ENCODE measurements at regions not wholly inside any gene's neighbourhood (a gene's known extent, or its start where the extent isn't known, plus 50 kb on each side); places are given as distances from the start of the nearest gene placed in this dataset.

GRCh38 chr3:21229426-21230135 is 521.4 kb downstream of the ZNF385D start:
- no peak overlapping the region for H2AFZ ChIP-seq (ENCODE audit: low read depth, low read length)

GRCh38 chr3:21226086-21226485 is 524.9 kb downstream of the ZNF385D start:
- Histone ChIP-seq H3K4me3 (ENCODE audit: low read length) (no peak overlapping the region), H3K79me2 (replicated peaks; ENCODE audit: insufficient read depth, low read length) (no peaks in the 10 kb centered on the region), H3K27me3 (ENCODE audit: insufficient read depth, low read depth, low read length) (no peaks in the 10 kb centered on the region), H3K9ac (ENCODE audit: low read length) (no peak overlapping the region), H3K36me3 (ENCODE audit: insufficient read depth, low read length) (no peaks in the 10 kb centered on the region), H3K9me2 (ENCODE audit: insufficient read depth, low read length) (no peaks in the 10 kb centered on the region), H2AFZ (ENCODE audit: low read depth, low read length) (no peak overlapping the region), H3F3A (ENCODE audit: insufficient read depth, low read length, poor library complexity, severe bottlenecking) (no peaks in the 10 kb centered on the region), H3K4me2 (ENCODE audit: low read length) (no peak overlapping the region), H3K27ac (ENCODE audit: low read length) (no peak overlapping the region), H3K9me3 (ENCODE audit: low read length) (no peaks in the 10 kb centered on the region), H4K20me1 (ENCODE audit: insufficient read depth) (no peaks in the 10 kb centered on the region)
- TF ChIP-seq MXI1 (conservative IDR thresholded peaks at IDR 0.05; ENCODE audit: poor library complexity, severe bottlenecking) (no peak), REST (IDR thresholded peaks at IDR 0.05; ENCODE audit: borderline replicate concordance) (no peak), EP300 (conservative IDR thresholded peaks at IDR 0.05; ENCODE audit: poor library complexity, severe bottlenecking) (no peak), RAD21 (conservative IDR thresholded peaks at IDR 0.05) (no peak), SMC3 (conservative IDR thresholded peaks at IDR 0.05; ENCODE audit: poor library complexity) (no peak), POLR2AphosphoS5 (IDR thresholded peaks at IDR 0.05) (no peak), EZH2 (IDR thresholded peaks at IDR 0.05; ENCODE audit: borderline replicate concordance, insufficient read depth, low read length, poor library complexity, severe bottlenecking) (no peak)

More at GRCh38 chr3:21229426-21230135, 521.4 kb downstream of the ZNF385D start:
- Histone ChIP-seq H3K9me3 (ENCODE audit: low read length) (no peaks in the 10 kb centered on the region), H3K4me2 (ENCODE audit: low read length) (no peak overlapping the region), H3K9me2 (ENCODE audit: insufficient read depth, low read length) (no peaks in the 10 kb centered on the region), H3K9ac (ENCODE audit: low read length) (no peak overlapping the region), H3K27me3 (ENCODE audit: insufficient read depth, low read depth, low read length) (no peaks in the 10 kb centered on the region), H3K36me3 (ENCODE audit: insufficient read depth, low read length) (no peaks in the 10 kb centered on the region), H3K79me2 (replicated peaks; ENCODE audit: insufficient read depth, low read length) (no peaks in the 10 kb centered on the region), H4K20me1 (ENCODE audit: insufficient read depth) (no peaks in the 10 kb centered on the region), H3K4me3 (ENCODE audit: low read length) (no peak overlapping the region), H3K27ac (ENCODE audit: low read length) (no peak overlapping the region), H3F3A (ENCODE audit: insufficient read depth, low read length, poor library complexity, severe bottlenecking) (no peaks in the 10 kb centered on the region)
- TF ChIP-seq TAF1 (IDR thresholded peaks at IDR 0.05; ENCODE audit: low read depth): no peak
- no peak for TF ChIP-seq EP300 (conservative IDR thresholded peaks at IDR 0.05; ENCODE audit: poor library complexity, severe bottlenecking)
- TF ChIP-seq, protein P1, sequence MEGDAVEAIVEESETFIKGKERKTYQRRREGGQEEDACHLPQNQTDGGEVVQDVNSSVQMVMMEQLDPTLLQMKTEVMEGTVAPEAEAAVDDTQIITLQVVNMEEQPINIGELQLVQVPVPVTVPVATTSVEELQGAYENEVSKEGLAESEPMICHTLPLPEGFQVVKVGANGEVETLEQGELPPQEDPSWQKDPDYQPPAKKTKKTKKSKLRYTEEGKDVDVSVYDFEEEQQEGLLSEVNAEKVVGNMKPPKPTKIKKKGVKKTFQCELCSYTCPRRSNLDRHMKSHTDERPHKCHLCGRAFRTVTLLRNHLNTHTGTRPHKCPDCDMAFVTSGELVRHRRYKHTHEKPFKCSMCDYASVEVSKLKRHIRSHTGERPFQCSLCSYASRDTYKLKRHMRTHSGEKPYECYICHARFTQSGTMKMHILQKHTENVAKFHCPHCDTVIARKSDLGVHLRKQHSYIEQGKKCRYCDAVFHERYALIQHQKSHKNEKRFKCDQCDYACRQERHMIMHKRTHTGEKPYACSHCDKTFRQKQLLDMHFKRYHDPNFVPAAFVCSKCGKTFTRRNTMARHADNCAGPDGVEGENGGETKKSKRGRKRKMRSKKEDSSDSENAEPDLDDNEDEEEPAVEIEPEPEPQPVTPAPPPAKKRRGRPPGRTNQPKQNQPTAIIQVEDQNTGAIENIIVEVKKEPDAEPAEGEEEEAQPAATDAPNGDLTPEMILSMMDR (IDR thresholded peaks at IDR 0.05; ENCODE audit: poor library complexity, severe bottlenecking): no peak
- TF ChIP-seq EZH2 (IDR thresholded peaks at IDR 0.05; ENCODE audit: borderline replicate concordance, insufficient read depth, low read length, poor library complexity, severe bottlenecking): no peak
- TF ChIP-seq MXI1 (conservative IDR thresholded peaks at IDR 0.05; ENCODE audit: poor library complexity, severe bottlenecking): no peak
- no peak for TF ChIP-seq POLR2AphosphoS5 (IDR thresholded peaks at IDR 0.05)
- no peak for TF ChIP-seq REST (IDR thresholded peaks at IDR 0.05; ENCODE audit: borderline replicate concordance)
- TF ChIP-seq RAD21 (conservative IDR thresholded peaks at IDR 0.05): no peak
- TF ChIP-seq SMC3 (conservative IDR thresholded peaks at IDR 0.05; ENCODE audit: poor library complexity): no peak

All from neural cell (in vitro differentiated cells).